Fibroblast of lung (primary cell): ENCODE measurements at regions not wholly inside any gene's neighbourhood (a gene's known extent, or its start where the extent isn't known, plus 50 kb on each side); places are given as distances from the start of the nearest gene placed in this dataset.

Experiments
- EZH2 ChIP-seq: IDR thresholded peaks from 2 replicates; pipeline ENCODE4 v1.5.1; 2012; ENCODE audit warnings: low read length, control low read depth, mild to moderate bottlenecking; ENCODE audit errors: missing control alignments
- TF ChIP-seq, protein P1 (sequence below), 2 donors: IDR thresholded peaks in 1 of 2; conservative IDR thresholded peaks in 1 of 2; 1 replicate in 1 of 2; 2 replicates in 1 of 2; pipeline ENCODE4 v1.5.1; 2011 to 2012; ENCODE audit warnings: low read length in 2 of 2, control low read depth in 1 of 2, inconsistent platforms in 1 of 2, low read depth in 1 of 2, mild to moderate bottlenecking in 1 of 2

DNA sequence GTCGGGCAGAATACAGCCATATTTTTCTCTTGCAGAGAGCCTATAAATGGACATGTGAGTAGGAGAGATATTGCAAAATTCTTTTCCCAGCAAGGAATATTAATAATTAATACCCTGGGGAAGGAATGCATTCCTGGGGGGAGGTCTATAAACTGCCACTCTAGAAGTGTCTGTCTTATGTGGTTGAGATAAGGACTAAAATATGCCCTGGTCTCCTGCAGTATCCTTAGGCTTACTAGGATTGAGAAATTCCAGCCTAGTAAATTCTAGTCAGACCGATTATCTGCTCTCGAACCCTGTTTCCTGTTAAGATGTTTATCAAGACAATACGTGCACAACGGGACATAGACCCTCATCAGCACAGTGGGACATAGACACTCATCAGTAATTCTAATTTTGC, 872.6 kb downstream of the FSTL5 start:
- TF ChIP-seq, protein P1, sequence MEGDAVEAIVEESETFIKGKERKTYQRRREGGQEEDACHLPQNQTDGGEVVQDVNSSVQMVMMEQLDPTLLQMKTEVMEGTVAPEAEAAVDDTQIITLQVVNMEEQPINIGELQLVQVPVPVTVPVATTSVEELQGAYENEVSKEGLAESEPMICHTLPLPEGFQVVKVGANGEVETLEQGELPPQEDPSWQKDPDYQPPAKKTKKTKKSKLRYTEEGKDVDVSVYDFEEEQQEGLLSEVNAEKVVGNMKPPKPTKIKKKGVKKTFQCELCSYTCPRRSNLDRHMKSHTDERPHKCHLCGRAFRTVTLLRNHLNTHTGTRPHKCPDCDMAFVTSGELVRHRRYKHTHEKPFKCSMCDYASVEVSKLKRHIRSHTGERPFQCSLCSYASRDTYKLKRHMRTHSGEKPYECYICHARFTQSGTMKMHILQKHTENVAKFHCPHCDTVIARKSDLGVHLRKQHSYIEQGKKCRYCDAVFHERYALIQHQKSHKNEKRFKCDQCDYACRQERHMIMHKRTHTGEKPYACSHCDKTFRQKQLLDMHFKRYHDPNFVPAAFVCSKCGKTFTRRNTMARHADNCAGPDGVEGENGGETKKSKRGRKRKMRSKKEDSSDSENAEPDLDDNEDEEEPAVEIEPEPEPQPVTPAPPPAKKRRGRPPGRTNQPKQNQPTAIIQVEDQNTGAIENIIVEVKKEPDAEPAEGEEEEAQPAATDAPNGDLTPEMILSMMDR (conservative IDR thresholded peaks at IDR 0.05 in 1 of 2, IDR thresholded peaks at IDR 0.05 in 1 of 2; ENCODE audit: low read depth in 1 of 2, low read length in 2 of 2), result no peak
- no peak for TF ChIP-seq EZH2
